RWPE2 (cell line): ENCODE measurements at regions not wholly inside any gene's neighbourhood (a gene's known extent, or its start where the extent isn't known, plus 50 kb on each side); places are given as distances from the start of the nearest gene placed in this dataset.

Source experiments
- ATAC-seq: fragments of 200-7000 bp; cut with Tn5 transposase; 3 replicates; pipeline ENCODE4 v1.9.1; 2021; ENCODE audit warnings: low read depth
- DNase-seq: peaks from one replicate; pipeline ENCODE4 v3.0.0-alpha.2; 2020; ENCODE audit warnings: low spot score
- H3K27ac ChIP-seq: fragments of 450-650 bp; 2 replicates; pipeline ENCODE4 v1.5.1; 2017; ENCODE audit warnings: mild to moderate bottlenecking; ENCODE audit not compliant: poor library complexity, severe bottlenecking
- H3K27me3 ChIP-seq: fragments of 250-450 bp; sonication (Bioruptor Pico); 2 replicates; pipeline ENCODE4 v1.5.1; 2021; ENCODE audit warnings: mild to moderate bottlenecking, moderate library complexity; ENCODE audit not compliant: insufficient read depth, poor library complexity, severe bottlenecking
- H3K36me3 ChIP-seq: fragments of 250-450 bp; sonication (Bioruptor Pico); 2 replicates; pipeline ENCODE4 v1.5.1; 2020; ENCODE audit warnings: low read depth, mild to moderate bottlenecking, moderate library complexity
- H3K4me1 ChIP-seq: fragments of 250-450 bp; sonication (Bioruptor Pico); 2 replicates; pipeline ENCODE4 v1.5.1; 2021; ENCODE audit warnings: mild to moderate bottlenecking, moderate library complexity; ENCODE audit not compliant: insufficient read depth, poor library complexity, severe bottlenecking
- H3K4me3 ChIP-seq: fragments of 250-450 bp; sonication (Bioruptor Pico); 2 replicates; pipeline ENCODE4 v1.5.1; 2021; ENCODE audit warnings: mild to moderate bottlenecking, moderate library complexity; ENCODE audit not compliant: severe bottlenecking
- H3K9me3 ChIP-seq: fragments of 250-450 bp; sonication (Bioruptor Pico); 2 replicates; pipeline ENCODE4 v1.5.1; 2021; ENCODE audit warnings: mild to moderate bottlenecking, moderate library complexity; ENCODE audit not compliant: severe bottlenecking
- CTCF ChIP-seq: fragments of 450-650 bp; IDR thresholded peaks from one replicate; pipeline ENCODE4 v1.5.1; 2017; ENCODE audit warnings: mild to moderate bottlenecking, moderate library complexity; ENCODE audit not compliant: poor library complexity, severe bottlenecking

- Histone ChIP-seq H3K36me3 (no peaks in the 10 kb centered on the region), H3K9me3 (no peaks in the 10 kb centered on the region), H3K27me3 (peaks cover 11% of the 10 kb centered on the region), H3K27ac (no peak overlapping the region), H3K4me1 (no peaks in the 10 kb centered on the region), H3K4me3 (no peak overlapping the region)
- no peak for DNase-seq
- no peak for TF ChIP-seq CTCF
- no peak for ATAC-seq
These were observed 191.9 kb upstream of the MIR17HG start for GRCh38 chr13:91155512-91156114.

- Histone ChIP-seq H3K9me3 (no peaks in the 10 kb centered on the region), H3K4me3 (no peak overlapping the region), H3K4me1 (no peaks in the 10 kb centered on the region), H3K27me3 (peaks cover 9% of the 10 kb centered on the region), H3K27ac (no peak overlapping the region), H3K36me3 (no peaks in the 10 kb centered on the region)
- TF ChIP-seq CTCF: no peak
- ATAC-seq: no peak
- no peak for DNase-seq
These were observed 190.0 kb upstream of the MIR17HG start for GRCh38 chr13:91157273-91158016.

GRCh38 chr13:91158017-91158395 is 189.5 kb upstream of the MIR17HG start:
- Histone ChIP-seq H3K4me3 (no peak overlapping the region), H3K9me3 (no peaks in the 10 kb centered on the region), H3K27me3 (peaks cover 9% of the 10 kb centered on the region), H3K27ac (no peak overlapping the region), H3K4me1 (no peaks in the 10 kb centered on the region), H3K36me3 (no peaks in the 10 kb centered on the region)
- no peak for TF ChIP-seq CTCF
- ATAC-seq (no peak), DNase-seq (no peak)

- Histone ChIP-seq H3K9me3 (no peaks in the 10 kb centered on the region), H3K4me3 (no peak overlapping the region), H3K27me3 (peaks cover 9% of the 10 kb centered on the region), H3K4me1 (no peaks in the 10 kb centered on the region), H3K36me3 (no peaks in the 10 kb centered on the region), H3K27ac (no peak overlapping the region)
- ATAC-seq (no peak), DNase-seq (no peak)
- TF ChIP-seq CTCF: no peak
These were observed 185.3 kb upstream of the MIR17HG start for GRCh38 chr13:91162180-91162579.

GRCh38 chr13:91162589-91162988 is 184.9 kb upstream of the MIR17HG start:
- Histone ChIP-seq H3K9me3 (no peaks in the 10 kb centered on the region), H3K27ac (no peak overlapping the region), H3K36me3 (no peaks in the 10 kb centered on the region), H3K27me3 (peaks cover 9% of the 10 kb centered on the region), H3K4me1 (no peaks in the 10 kb centered on the region), H3K4me3 (no peak overlapping the region)
- no peak for TF ChIP-seq CTCF
- DNase-seq (no peak), ATAC-seq (no peak)
